Parathyroid adenoma (tissue), 2 donors: ENCODE measurements at regions not wholly inside any gene's neighbourhood (a gene's known extent, or its start where the extent isn't known, plus 50 kb on each side); places are given as distances from the start of the nearest gene placed in this dataset.

Experiments
- H2AFZ ChIP-seq: fragments of 300-600 bp; sonication (generic); one replicate; pipeline ENCODE4 v1.7.0; 2017; ENCODE audit warnings: antibody characterized with exemption, mild to moderate bottlenecking
- H3K27ac ChIP-seq: fragments of 300-600 bp; sonication (generic); one replicate; pipeline ENCODE4 v1.7.0; 2017
- H3K27me3 ChIP-seq: fragments of 300-600 bp; sonication (generic); one replicate; pipeline ENCODE4 v1.7.0; 2017; ENCODE audit warnings: low read length; ENCODE audit not compliant: control insufficient read depth, insufficient read depth
- H3K36me3 ChIP-seq: fragments of 300-600 bp; sonication (generic); one replicate; pipeline ENCODE4 v1.7.0; 2017; ENCODE audit warnings: low read length; ENCODE audit not compliant: control insufficient read depth, insufficient read depth
- H3K4me1 ChIP-seq: fragments of 300-600 bp; sonication (generic); one replicate; pipeline ENCODE4 v1.7.0; 2017; ENCODE audit warnings: control low read depth
- H3K4me2 ChIP-seq: fragments of 300-600 bp; sonication (generic); one replicate; pipeline ENCODE4 v1.7.0; 2017; ENCODE audit warnings: low read length
- H3K4me3 ChIP-seq: fragments of 300-600 bp; sonication (generic); one replicate; pipeline ENCODE4 v1.7.0; 2017; ENCODE audit warnings: low read depth, low read length
- H3K79me2 ChIP-seq: fragments of 300-600 bp; sonication (generic); one replicate; pipeline ENCODE4 v1.7.0; 2017; ENCODE audit warnings: control low read depth
- H3K9ac ChIP-seq: fragments of 300-600 bp; sonication (generic); one replicate; pipeline ENCODE4 v1.7.0; 2017; ENCODE audit warnings: mild to moderate bottlenecking
- H3K9me3 ChIP-seq: fragments of 300-600 bp; sonication (generic); one replicate; pipeline ENCODE4 v1.7.0; 2017; ENCODE audit warnings: low read length; ENCODE audit not compliant: control insufficient read depth
- TF ChIP-seq, protein P1 (sequence below): fragments of 300-600 bp; sonication (generic); IDR thresholded peaks from one replicate; pipeline ENCODE4 v1.7.0; 2017; ENCODE audit warnings: antibody characterized with exemption, mild to moderate bottlenecking
- donor health status: primary hyperparathyroidism.

DNA sequence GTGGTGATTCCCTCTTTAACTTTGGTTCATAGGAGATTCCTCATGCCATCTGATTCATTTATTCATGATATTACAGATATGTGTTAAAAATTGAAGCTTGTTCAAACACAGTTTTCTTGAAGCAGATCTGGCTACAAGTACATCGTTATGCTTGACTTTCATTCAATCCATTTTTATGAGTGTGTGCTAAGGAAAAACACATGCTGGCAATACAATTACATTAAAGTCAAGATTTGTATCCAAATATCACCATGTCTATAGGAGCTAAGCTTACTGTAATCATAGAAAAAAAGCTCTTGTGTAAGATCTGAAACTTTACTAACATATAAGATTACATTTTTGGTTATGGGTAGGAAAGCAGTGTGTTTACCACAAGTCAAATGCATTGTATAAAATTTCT is 151.8 kb upstream of the FAT1 start:
- H3K4me3 ChIP-seq = no peak overlapping the region
- no peak overlapping the region for H3K27ac ChIP-seq
- TF ChIP-seq, protein P1, sequence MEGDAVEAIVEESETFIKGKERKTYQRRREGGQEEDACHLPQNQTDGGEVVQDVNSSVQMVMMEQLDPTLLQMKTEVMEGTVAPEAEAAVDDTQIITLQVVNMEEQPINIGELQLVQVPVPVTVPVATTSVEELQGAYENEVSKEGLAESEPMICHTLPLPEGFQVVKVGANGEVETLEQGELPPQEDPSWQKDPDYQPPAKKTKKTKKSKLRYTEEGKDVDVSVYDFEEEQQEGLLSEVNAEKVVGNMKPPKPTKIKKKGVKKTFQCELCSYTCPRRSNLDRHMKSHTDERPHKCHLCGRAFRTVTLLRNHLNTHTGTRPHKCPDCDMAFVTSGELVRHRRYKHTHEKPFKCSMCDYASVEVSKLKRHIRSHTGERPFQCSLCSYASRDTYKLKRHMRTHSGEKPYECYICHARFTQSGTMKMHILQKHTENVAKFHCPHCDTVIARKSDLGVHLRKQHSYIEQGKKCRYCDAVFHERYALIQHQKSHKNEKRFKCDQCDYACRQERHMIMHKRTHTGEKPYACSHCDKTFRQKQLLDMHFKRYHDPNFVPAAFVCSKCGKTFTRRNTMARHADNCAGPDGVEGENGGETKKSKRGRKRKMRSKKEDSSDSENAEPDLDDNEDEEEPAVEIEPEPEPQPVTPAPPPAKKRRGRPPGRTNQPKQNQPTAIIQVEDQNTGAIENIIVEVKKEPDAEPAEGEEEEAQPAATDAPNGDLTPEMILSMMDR = no peak
- H3K4me1 ChIP-seq = no peaks in the 10 kb centered on the region
- no peak overlapping the region for H3K9ac ChIP-seq
- H2AFZ ChIP-seq = no peak overlapping the region
- H3K79me2 ChIP-seq = no peaks in the 10 kb centered on the region
- H3K36me3 ChIP-seq = no peaks in the 10 kb centered on the region
- H3K4me2 ChIP-seq = no peak overlapping the region
- H3K27me3 ChIP-seq = no peaks in the 10 kb centered on the region
- no peaks in the 10 kb centered on the region for H3K9me3 ChIP-seq

DNA sequence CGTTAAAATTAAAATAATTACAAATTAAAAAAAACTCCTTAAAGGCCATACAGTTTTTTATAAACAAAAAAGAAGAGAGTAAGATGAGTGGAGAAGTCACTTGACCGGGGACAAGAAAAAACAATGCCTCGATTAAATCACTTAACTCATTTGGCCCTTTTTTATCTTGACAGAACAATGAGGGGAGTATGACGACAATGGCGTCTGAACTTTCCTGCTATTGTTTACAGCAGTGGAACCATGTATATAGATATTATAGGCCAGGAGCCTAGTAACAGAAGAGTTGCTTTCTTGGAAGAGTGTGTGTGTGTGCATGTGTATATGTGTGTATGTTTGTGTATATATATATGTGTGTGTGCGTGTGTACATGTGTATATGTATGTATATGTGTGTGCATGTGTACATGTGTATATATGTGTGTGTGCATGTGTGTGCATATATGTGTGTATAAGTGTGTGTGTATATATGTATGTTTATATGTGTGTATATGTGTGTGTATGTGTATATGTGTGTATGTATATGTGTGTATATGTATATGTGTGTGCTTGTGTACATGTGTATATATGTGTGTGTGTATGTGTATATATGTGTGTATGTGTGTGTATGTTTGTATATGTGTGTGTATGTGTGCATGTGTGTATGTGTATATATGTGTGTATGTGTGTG is 153.4 kb upstream of the FAT1 start:
- TF ChIP-seq, protein P1 = no peak
- H3K27me3 ChIP-seq = no peaks in the 10 kb centered on the region

GRCh38 chr4:186878203-186878776 is 154.6 kb upstream of the FAT1 start:
- Histone ChIP-seq H3K36me3 (no peaks in the 10 kb centered on the region), H3K79me2 (no peaks in the 10 kb centered on the region), H3K4me3 (no peak overlapping the region), H2AFZ (no peak overlapping the region), H3K27ac (no peak overlapping the region), H3K4me2 (no peak overlapping the region), H3K9me3 (no peaks in the 10 kb centered on the region), H3K4me1 (no peaks in the 10 kb centered on the region), H3K27me3 (no peaks in the 10 kb centered on the region), H3K9ac (no peak overlapping the region)
- TF ChIP-seq, protein P1 = no peak

More for the DNA sequence above, 153.4 kb upstream of the FAT1 start:
- no peak overlapping the region for H2AFZ ChIP-seq
- no peak overlapping the region for H3K27ac ChIP-seq
- H3K9ac ChIP-seq = no peak overlapping the region
- H3K9me3 ChIP-seq = no peaks in the 10 kb centered on the region
- H3K4me3 ChIP-seq = no peak overlapping the region
- H3K36me3 ChIP-seq = no peaks in the 10 kb centered on the region
- H3K4me2 ChIP-seq = no peak overlapping the region
- no peaks in the 10 kb centered on the region for H3K4me1 ChIP-seq
- no peaks in the 10 kb centered on the region for H3K79me2 ChIP-seq

GRCh38 chr4:186881521-186882220 is 158.0 kb upstream of the FAT1 start:
- H3K9me3 ChIP-seq = no peaks in the 10 kb centered on the region
- no peak overlapping the region for H2AFZ ChIP-seq
- TF ChIP-seq, protein P1 = no peak
- no peak overlapping the region for H3K27ac ChIP-seq
- no peaks in the 10 kb centered on the region for H3K4me1 ChIP-seq
- H3K36me3 ChIP-seq = no peaks in the 10 kb centered on the region
- no peak overlapping the region for H3K4me2 ChIP-seq
- H3K27me3 ChIP-seq = no peaks in the 10 kb centered on the region
- no peak overlapping the region for H3K9ac ChIP-seq
- no peak overlapping the region for H3K4me3 ChIP-seq
- H3K79me2 ChIP-seq = no peaks in the 10 kb centered on the region
